RWPE2 (cell line): ENCODE measurements at regions not wholly inside any gene's neighbourhood (a gene's known extent, or its start where the extent isn't known, plus 50 kb on each side); places are given as distances from the start of the nearest gene placed in this dataset.

Source experiments
- ATAC-seq: fragments of 200-7000 bp; cut with Tn5 transposase; 3 replicates; pipeline ENCODE4 v1.9.1; 2021; ENCODE audit warnings: low read depth
- DNase-seq: peaks from one replicate; pipeline ENCODE4 v3.0.0-alpha.2; 2020; ENCODE audit warnings: low spot score
- H3K27ac ChIP-seq: fragments of 450-650 bp; 2 replicates; pipeline ENCODE4 v1.5.1; 2017; ENCODE audit warnings: mild to moderate bottlenecking; ENCODE audit not compliant: poor library complexity, severe bottlenecking
- H3K27me3 ChIP-seq: fragments of 250-450 bp; sonication (Bioruptor Pico); 2 replicates; pipeline ENCODE4 v1.5.1; 2021; ENCODE audit warnings: mild to moderate bottlenecking, moderate library complexity; ENCODE audit not compliant: insufficient read depth, poor library complexity, severe bottlenecking
- H3K36me3 ChIP-seq: fragments of 250-450 bp; sonication (Bioruptor Pico); 2 replicates; pipeline ENCODE4 v1.5.1; 2020; ENCODE audit warnings: low read depth, mild to moderate bottlenecking, moderate library complexity
- H3K4me1 ChIP-seq: fragments of 250-450 bp; sonication (Bioruptor Pico); 2 replicates; pipeline ENCODE4 v1.5.1; 2021; ENCODE audit warnings: mild to moderate bottlenecking, moderate library complexity; ENCODE audit not compliant: insufficient read depth, poor library complexity, severe bottlenecking
- H3K4me3 ChIP-seq: fragments of 250-450 bp; sonication (Bioruptor Pico); 2 replicates; pipeline ENCODE4 v1.5.1; 2021; ENCODE audit warnings: mild to moderate bottlenecking, moderate library complexity; ENCODE audit not compliant: severe bottlenecking
- H3K9me3 ChIP-seq: fragments of 250-450 bp; sonication (Bioruptor Pico); 2 replicates; pipeline ENCODE4 v1.5.1; 2021; ENCODE audit warnings: mild to moderate bottlenecking, moderate library complexity; ENCODE audit not compliant: severe bottlenecking
- CTCF ChIP-seq: fragments of 450-650 bp; IDR thresholded peaks from one replicate; pipeline ENCODE4 v1.5.1; 2017; ENCODE audit warnings: mild to moderate bottlenecking, moderate library complexity; ENCODE audit not compliant: poor library complexity, severe bottlenecking

- Histone ChIP-seq H3K9me3 (no peaks in the 10 kb centered on the region), H3K27ac (no peak overlapping the region), H3K27me3 (no peaks in the 10 kb centered on the region), H3K4me3 (no peak overlapping the region), H3K36me3 (no peaks in the 10 kb centered on the region), H3K4me1 (no peaks in the 10 kb centered on the region)
- DNase-seq: no peak
- no peak for TF ChIP-seq CTCF
- no peak for ATAC-seq
These were observed 368.5 kb upstream of the SPTLC3 start for GRCh38 chr20:12640251-12640650.

- ATAC-seq (no peak), DNase-seq (no peak)
- Histone ChIP-seq H3K4me1 (no peaks in the 10 kb centered on the region), H3K27me3 (no peaks in the 10 kb centered on the region), H3K9me3 (no peaks in the 10 kb centered on the region), H3K36me3 (no peaks in the 10 kb centered on the region), H3K4me3 (no peak overlapping the region), H3K27ac (no peak overlapping the region)
- TF ChIP-seq CTCF: no peak
These were observed 367.2 kb upstream of the SPTLC3 start for GRCh38 chr20:12641619-12642018.

- no peak overlapping the region for H3K4me3 ChIP-seq
- H3K27me3 ChIP-seq: no peaks in the 10 kb centered on the region
- H3K9me3 ChIP-seq: no peaks in the 10 kb centered on the region
- H3K36me3 ChIP-seq: no peaks in the 10 kb centered on the region
- no peak for TF ChIP-seq CTCF
- ATAC-seq: no peak
- H3K4me1 ChIP-seq: no peaks in the 10 kb centered on the region
- no peak overlapping the region for H3K27ac ChIP-seq
- no peak for DNase-seq
These were observed 364.3 kb upstream of the SPTLC3 start for GRCh38 chr20:12644461-12644860.

GRCh38 chr20:12649234-12649633 lies 359.5 kb upstream of the SPTLC3 start:
- Histone ChIP-seq H3K9me3 (no peaks in the 10 kb centered on the region), H3K4me1 (no peaks in the 10 kb centered on the region), H3K27ac (no peak overlapping the region), H3K36me3 (no peaks in the 10 kb centered on the region), H3K4me3 (no peak overlapping the region), H3K27me3 (no peaks in the 10 kb centered on the region)
- DNase-seq (no peak), ATAC-seq (no peak)
- no peak for TF ChIP-seq CTCF

GRCh38 chr20:12653642-12654041 lies 355.1 kb upstream of the SPTLC3 start:
- no peak for DNase-seq
- no peaks in the 10 kb centered on the region for H3K9me3 ChIP-seq

More at GRCh38 chr20:12653642-12654041, 355.1 kb upstream of the SPTLC3 start:
- TF ChIP-seq CTCF: no peak
- H3K4me3 ChIP-seq: no peak overlapping the region
- H3K27me3 ChIP-seq: no peaks in the 10 kb centered on the region
- H3K27ac ChIP-seq: no peak overlapping the region
- H3K36me3 ChIP-seq: no peaks in the 10 kb centered on the region
- no peaks in the 10 kb centered on the region for H3K4me1 ChIP-seq
- no peak for ATAC-seq
